ENCODE measurements at regions not wholly inside any gene's neighbourhood (a gene's known extent, or its start where the extent isn't known, plus 50 kb on each side); places are given as distances from the start of the nearest gene placed in this dataset.
"Not testable (repeated sequence)": the region's sequence is repeated elsewhere in the genome, so short reads cannot be mapped to it uniquely, and the experiment has no call there.

- H3K4me1 ChIP-seq (ENCODE audit: control insufficient read depth in 2 of 2, insufficient read depth in 2 of 2, low read length in 2 of 2) = peaks cover 3 to 4% of the 10 kb centered on the region in 2 donors
- H3K9me3 ChIP-seq (ENCODE audit: control insufficient read depth in 2 of 2, insufficient read depth in 1 of 2, low read length in 1 of 2) = no peaks in the 10 kb centered on the region
- WGBS = 93% methylated on average over 13 of the region's 13 CpGs
- H3K36me3 ChIP-seq (ENCODE audit: control insufficient read depth in 2 of 2, insufficient read depth in 2 of 2, low read length in 1 of 2) = no peaks in the 10 kb centered on the region
- no peak overlapping the region for H3K27ac ChIP-seq (ENCODE audit: low read depth in 1 of 2, low read length in 1 of 2)
- no peak for DNase-seq (ENCODE audit: low read depth in 6 of 9, low spot score in 9 of 9)
- H3K27me3 ChIP-seq (ENCODE audit: control insufficient read depth in 2 of 2, insufficient read depth in 1 of 2, low read length in 1 of 2) = no peaks in the 10 kb centered on the region
- no peak overlapping the region for H3K4me3 ChIP-seq (ENCODE audit: low read length in 2 of 2)
Observed at GRCh38 chr2:105541189-105542050, 142.6 kb upstream of the FHL2 start.

GRCh38 chr2:105540642-105541041 is 141.8 kb upstream of the FHL2 start:
- DNase-seq (ENCODE audit: low read depth in 6 of 9, low spot score in 9 of 9) = no peak
- Histone ChIP-seq H3K4me1 (ENCODE audit: control insufficient read depth in 2 of 2, insufficient read depth in 2 of 2, low read length in 2 of 2) (no peaks in the 10 kb centered on the region), H3K27me3 (ENCODE audit: control insufficient read depth in 2 of 2, insufficient read depth in 1 of 2, low read length in 1 of 2) (no peaks in the 10 kb centered on the region), H3K27ac (ENCODE audit: low read depth in 1 of 2, low read length in 1 of 2) (no peak overlapping the region), H3K9me3 (ENCODE audit: control insufficient read depth in 2 of 2, insufficient read depth in 1 of 2, low read length in 1 of 2) (no peaks in the 10 kb centered on the region), H3K4me3 (ENCODE audit: low read length in 2 of 2) (no peak overlapping the region), H3K36me3 (ENCODE audit: control insufficient read depth in 2 of 2, insufficient read depth in 2 of 2, low read length in 1 of 2) (no peaks in the 10 kb centered on the region)
- WGBS = 90% methylated on average over 2 of the region's 2 CpGs

GRCh38 chr2:105539331-105539730 is 140.5 kb upstream of the FHL2 start:
- no peak for DNase-seq (ENCODE audit: low read depth in 6 of 9, low spot score in 9 of 9)
- H3K9me3 ChIP-seq (ENCODE audit: control insufficient read depth in 2 of 2, insufficient read depth in 1 of 2, low read length in 1 of 2) = no peaks in the 10 kb centered on the region
- WGBS = 91% methylated on average over 6 of the region's 6 CpGs
- no peaks in the 10 kb centered on the region for H3K4me1 ChIP-seq (ENCODE audit: control insufficient read depth in 2 of 2, insufficient read depth in 2 of 2, low read length in 2 of 2)
- no peaks in the 10 kb centered on the region for H3K36me3 ChIP-seq (ENCODE audit: control insufficient read depth in 2 of 2, insufficient read depth in 2 of 2, low read length in 1 of 2)
- no peak overlapping the region for H3K27ac ChIP-seq (ENCODE audit: low read depth in 1 of 2, low read length in 1 of 2)
- no peaks in the 10 kb centered on the region for H3K27me3 ChIP-seq (ENCODE audit: control insufficient read depth in 2 of 2, insufficient read depth in 1 of 2, low read length in 1 of 2)
- H3K4me3 ChIP-seq (ENCODE audit: low read length in 2 of 2) = no peak overlapping the region

GRCh38 chr2:105538840-105539239 is 140.0 kb upstream of the FHL2 start:
- WGBS = 93% methylated on average over 5 of the region's 5 CpGs
- Histone ChIP-seq H3K27ac (ENCODE audit: low read depth in 1 of 2, low read length in 1 of 2) (no peak overlapping the region), H3K9me3 (ENCODE audit: control insufficient read depth in 2 of 2, insufficient read depth in 1 of 2, low read length in 1 of 2) (no peaks in the 10 kb centered on the region), H3K27me3 (ENCODE audit: control insufficient read depth in 2 of 2, insufficient read depth in 1 of 2, low read length in 1 of 2) (no peaks in the 10 kb centered on the region), H3K4me3 (ENCODE audit: low read length in 2 of 2) (no peak overlapping the region), H3K36me3 (ENCODE audit: control insufficient read depth in 2 of 2, insufficient read depth in 2 of 2, low read length in 1 of 2) (no peaks in the 10 kb centered on the region), H3K4me1 (ENCODE audit: control insufficient read depth in 2 of 2, insufficient read depth in 2 of 2, low read length in 2 of 2) (no peaks in the 10 kb centered on the region)
- no peak for DNase-seq (ENCODE audit: low read depth in 6 of 9, low spot score in 9 of 9)

- no peak overlapping the region for H3K4me3 ChIP-seq (ENCODE audit: low read length in 2 of 2)
- H3K27me3 ChIP-seq (ENCODE audit: control insufficient read depth in 2 of 2, insufficient read depth in 1 of 2, low read length in 1 of 2) = no peaks in the 10 kb centered on the region
- no peaks in the 10 kb centered on the region for H3K36me3 ChIP-seq (ENCODE audit: control insufficient read depth in 2 of 2, insufficient read depth in 2 of 2, low read length in 1 of 2)
- WGBS = 92% methylated on average over 4 of the region's 4 CpGs
- no peaks in the 10 kb centered on the region for H3K9me3 ChIP-seq (ENCODE audit: control insufficient read depth in 2 of 2, insufficient read depth in 1 of 2, low read length in 1 of 2)
- no peak for DNase-seq (ENCODE audit: low read depth in 6 of 9, low spot score in 9 of 9)
- H3K4me1 ChIP-seq (ENCODE audit: control insufficient read depth in 2 of 2, insufficient read depth in 2 of 2, low read length in 2 of 2) = no peaks in the 10 kb centered on the region
- H3K27ac ChIP-seq (ENCODE audit: low read depth in 1 of 2, low read length in 1 of 2) = no peak overlapping the region
Observed at GRCh38 chr2:105537920-105538319, 139.1 kb upstream of the FHL2 start.

GRCh38 chr2:105537466-105537865 is 138.6 kb upstream of the FHL2 start:
- no peak for DNase-seq (ENCODE audit: low read depth in 6 of 9, low spot score in 9 of 9)
- 94% methylated on average over 7 of the region's 7 CpGs for WGBS

GRCh38 chr2:105536175-105536574 is 137.3 kb upstream of the FHL2 start:
- DNase-seq (ENCODE audit: low read depth in 6 of 9, low spot score in 9 of 9) = no peak
- WGBS = 73% methylated on average over 3 of the region's 3 CpGs
- Histone ChIP-seq H3K27ac (ENCODE audit: low read depth in 1 of 2, low read length in 1 of 2) (no peak overlapping the region), H3K36me3 (ENCODE audit: control insufficient read depth in 2 of 2, insufficient read depth in 2 of 2, low read length in 1 of 2) (no peaks in the 10 kb centered on the region), H3K4me1 (ENCODE audit: control insufficient read depth in 2 of 2, insufficient read depth in 2 of 2, low read length in 2 of 2) (no peaks in the 10 kb centered on the region), H3K4me3 (ENCODE audit: low read length in 2 of 2) (no peak overlapping the region), H3K27me3 (ENCODE audit: control insufficient read depth in 2 of 2, insufficient read depth in 1 of 2, low read length in 1 of 2) (no peaks in the 10 kb centered on the region), H3K9me3 (ENCODE audit: control insufficient read depth in 2 of 2, insufficient read depth in 1 of 2, low read length in 1 of 2) (no peaks in the 10 kb centered on the region)

More at GRCh38 chr2:105537466-105537865, 138.6 kb upstream of the FHL2 start:
- Histone ChIP-seq H3K4me1 (ENCODE audit: control insufficient read depth in 2 of 2, insufficient read depth in 2 of 2, low read length in 2 of 2) (no peaks in the 10 kb centered on the region), H3K9me3 (ENCODE audit: control insufficient read depth in 2 of 2, insufficient read depth in 1 of 2, low read length in 1 of 2) (no peaks in the 10 kb centered on the region), H3K36me3 (ENCODE audit: control insufficient read depth in 2 of 2, insufficient read depth in 2 of 2, low read length in 1 of 2) (no peaks in the 10 kb centered on the region), H3K27me3 (ENCODE audit: control insufficient read depth in 2 of 2, insufficient read depth in 1 of 2, low read length in 1 of 2) (no peaks in the 10 kb centered on the region), H3K27ac (ENCODE audit: low read depth in 1 of 2, low read length in 1 of 2) (no peak overlapping the region), H3K4me3 (ENCODE audit: low read length in 2 of 2) (no peak overlapping the region)

- H3K36me3 ChIP-seq (ENCODE audit: control insufficient read depth in 2 of 2, insufficient read depth in 2 of 2, low read length in 1 of 2); H3K9me3 ChIP-seq (ENCODE audit: control insufficient read depth in 2 of 2, insufficient read depth in 1 of 2, low read length in 1 of 2); H3K4me3 ChIP-seq (ENCODE audit: low read length in 2 of 2); DNase-seq (ENCODE audit: low read depth in 6 of 9, low spot score in 9 of 9); H3K27ac ChIP-seq (ENCODE audit: low read depth in 1 of 2, low read length in 1 of 2); H3K27me3 ChIP-seq (ENCODE audit: control insufficient read depth in 2 of 2, insufficient read depth in 1 of 2, low read length in 1 of 2); H3K4me1 ChIP-seq (ENCODE audit: control insufficient read depth in 2 of 2, insufficient read depth in 2 of 2, low read length in 2 of 2): not testable (repeated sequence)
Observed at GRCh38 chr2:105529258-105529657, 130.4 kb upstream of the FHL2 start.

- H3K36me3 ChIP-seq (ENCODE audit: control insufficient read depth in 2 of 2, insufficient read depth in 2 of 2, low read length in 1 of 2) = no peaks in the 10 kb centered on the region
- no peak for DNase-seq (ENCODE audit: low read depth in 6 of 9, low spot score in 9 of 9)
- no peaks in the 10 kb centered on the region for H3K4me1 ChIP-seq (ENCODE audit: control insufficient read depth in 2 of 2, insufficient read depth in 2 of 2, low read length in 2 of 2)
- peaks cover 0 to 10% of the 10 kb centered on the region in 2 donors for H3K9me3 ChIP-seq (ENCODE audit: control insufficient read depth in 2 of 2, insufficient read depth in 1 of 2, low read length in 1 of 2)
- H3K27ac ChIP-seq (ENCODE audit: low read depth in 1 of 2, low read length in 1 of 2) = no peak overlapping the region
- H3K27me3 ChIP-seq (ENCODE audit: control insufficient read depth in 2 of 2, insufficient read depth in 1 of 2, low read length in 1 of 2) = no peaks in the 10 kb centered on the region
- 95% methylated on average over 30 of the region's 30 CpGs for WGBS
- H3K4me3 ChIP-seq (ENCODE audit: low read length in 2 of 2) = no peak overlapping the region
Observed at GRCh38 chr2:105526000-105526925, 127.4 kb upstream of the FHL2 start.

All from thymus (tissue), 11 donors.